ENCODE measurements at regions not wholly inside any gene's neighbourhood (a gene's known extent, or its start where the extent isn't known, plus 50 kb on each side); places are given as distances from the start of the nearest gene placed in this dataset.

- DNase-seq (ENCODE audit: low read depth): no peak
- no peak overlapping the region for H3K4me3 ChIP-seq (ENCODE audit: low read length)
- no peak for TF ChIP-seq CTCF (conservative IDR thresholded peaks at IDR 0.05; ENCODE audit: low read length)
Observed at GRCh38 chr20:63127700-63128364, 88.1 kb downstream of the YTHDF1 start.

- no peak for DNase-seq (ENCODE audit: low read depth)
- no peak for TF ChIP-seq CTCF (conservative IDR thresholded peaks at IDR 0.05; ENCODE audit: low read length)
- H3K4me3 ChIP-seq (ENCODE audit: low read length): no peak overlapping the region
Observed at GRCh38 chr20:63126876-63127699, 88.8 kb downstream of the YTHDF1 start.

GRCh38 chr20:63125838-63126601, 89.9 kb downstream of the YTHDF1 start:
- no peak for TF ChIP-seq CTCF (conservative IDR thresholded peaks at IDR 0.05; ENCODE audit: low read length)
- no peak for DNase-seq (ENCODE audit: low read depth)
- no peak overlapping the region for H3K4me3 ChIP-seq (ENCODE audit: low read length)

- no peak for TF ChIP-seq CTCF (conservative IDR thresholded peaks at IDR 0.05; ENCODE audit: low read length)
- H3K4me3 ChIP-seq (ENCODE audit: low read length): no peak overlapping the region
- DNase-seq (ENCODE audit: low read depth): no peak
Observed at GRCh38 chr20:63125581-63125837, 90.4 kb downstream of the YTHDF1 start.

GRCh38 chr20:63124782-63125580, 91.0 kb downstream of the YTHDF1 start:
- no peak for TF ChIP-seq CTCF (conservative IDR thresholded peaks at IDR 0.05; ENCODE audit: low read length)
- DNase-seq (ENCODE audit: low read depth): no peak
- H3K4me3 ChIP-seq (ENCODE audit: low read length): no peak overlapping the region

GRCh38 chr20:63124092-63124781, 91.7 kb downstream of the YTHDF1 start:
- no peak for TF ChIP-seq CTCF (conservative IDR thresholded peaks at IDR 0.05; ENCODE audit: low read length)
- no peak overlapping the region for H3K4me3 ChIP-seq (ENCODE audit: low read length)
- DNase-seq (ENCODE audit: low read depth): no peak

Measured in AG10803 (cell line).